ENCODE measurements at regions not wholly inside any gene's neighbourhood (a gene's known extent, or its start where the extent isn't known, plus 50 kb on each side); places are given as distances from the start of the nearest gene placed in this dataset.

DNA sequence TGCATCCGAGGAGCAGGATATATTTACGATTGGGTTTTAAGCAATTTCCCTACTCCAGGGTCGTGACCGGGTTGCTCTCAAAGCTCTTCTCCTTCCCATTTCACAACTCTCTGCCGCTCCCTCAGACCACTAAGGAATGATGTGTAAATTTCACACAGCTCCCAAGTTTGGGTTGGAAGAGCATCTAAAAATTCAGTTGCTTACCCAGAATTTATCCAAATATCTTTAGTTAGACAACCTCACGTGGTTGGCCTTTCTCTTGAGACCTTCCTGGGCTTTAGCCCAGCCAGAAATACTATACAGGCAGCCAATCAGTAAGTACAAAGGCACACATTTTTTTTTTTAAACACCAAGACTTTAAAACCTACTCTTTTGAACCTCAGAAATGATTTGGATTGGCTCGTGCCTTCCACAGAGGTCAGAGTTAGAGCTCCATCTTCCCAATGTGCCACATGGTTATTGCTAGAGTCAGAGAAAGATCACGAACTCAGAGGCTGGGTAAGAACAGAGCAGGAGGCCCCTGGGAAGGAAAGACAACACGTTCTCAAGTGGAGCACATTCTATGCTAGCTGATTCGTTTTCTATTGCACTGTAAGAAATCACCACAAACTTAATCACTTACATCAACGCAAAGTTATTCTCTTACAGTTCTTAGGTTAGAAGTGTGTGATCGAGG, 335.4 kb upstream of the MGMT start:
- no peak overlapping the region for H3K9ac ChIP-seq (ENCODE audit: insufficient read depth in 1 of 2, low read depth in 2 of 2, low read length in 2 of 2)
- no peaks in the 10 kb centered on the region for H3K9me1 ChIP-seq (ENCODE audit: control insufficient read depth, insufficient read depth, low read length)
- peaks cover 0 to 20% of the 10 kb centered on the region in 2 experiments; a peak in 3 of 5 replicates for H3K27me3 ChIP-seq (ENCODE audit: control insufficient read depth in 2 of 2, insufficient read depth in 2 of 2, low read length in 2 of 2)
- H3K4me2 ChIP-seq (ENCODE audit: insufficient read depth, low read length), result no peak overlapping the region
- FAIRE-seq (no peak), DNase-seq (ENCODE audit: extremely low read depth in 1 of 4, low spot score in 3 of 4) (no peak), ATAC-seq (no peak)
- intact Hi-C loops (cut with micrococcal nuclease) (no loop called here), in situ Hi-C loops (cut with MboI) (no loop called here)
- no peak overlapping the region for H3K4me3 ChIP-seq
- H3K79me2 ChIP-seq (ENCODE audit: control insufficient read depth, insufficient read depth, low read length), result no peaks in the 10 kb centered on the region
- no peaks in the 10 kb centered on the region for H4K20me1 ChIP-seq (replicated peaks; ENCODE audit: control insufficient read depth, insufficient read depth, low read length)
- no TSS peak for BruUV-seq (replicated peaks)
- WGBS (ENCODE audit: insufficient coverage, low coverage, missing lambda C conversion rate), result 1% methylated on average over 10 of the region's 12 CpGs
- TF ChIP-seq MAFG (tag; conservative IDR thresholded peaks at IDR 0.05), result no peak
- no peak for TF ChIP-seq ZC3H8 (IDR thresholded peaks at IDR 0.05)
- TF ChIP-seq HNRNPH1 (optimal IDR thresholded peaks at IDR 0.05; ENCODE audit: low read depth, low read length), result no peak
- TF ChIP-seq CC2D1A (IDR thresholded peaks at IDR 0.05), result no peak
- no peak for TF ChIP-seq KLF1 (tag; IDR thresholded peaks at IDR 0.05)
- TF ChIP-seq KDM1A (IDR thresholded peaks at IDR 0.05), result no peak
- TF ChIP-seq OTX1 (CRISPR knock-in tag; IDR thresholded peaks at IDR 0.05), result no peak
- TF ChIP-seq POLR2G (IDR thresholded peaks at IDR 0.05; ENCODE audit: low read depth, low read length), result no peak
- no peak for TF ChIP-seq POLR2H (tag; IDR thresholded peaks at IDR 0.05; ENCODE audit: low read depth)
- no peak for TF ChIP-seq NCOA2 (IDR thresholded peaks at IDR 0.05; ENCODE audit: partially characterized antibody in 2 of 2)
- no peak for TF ChIP-seq POLR3G (IDR thresholded peaks at IDR 0.05; ENCODE audit: extremely low read depth, insufficient read length, insufficient replicate concordance)
- TF ChIP-seq ZNF507 (tag; conservative IDR thresholded peaks at IDR 0.05), result no peak
- TF ChIP-seq DPF2 (IDR thresholded peaks at IDR 0.05), result no peak
- TF ChIP-seq ZNF668 (CRISPR knock-in tag; IDR thresholded peaks at IDR 0.05), result no peak
- no peak for TF ChIP-seq SRF (CRISPR knock-in tag; IDR thresholded peaks at IDR 0.05)
- H2AFZ ChIP-seq (ENCODE audit: low read depth, low read length), result no peak overlapping the region
- no peaks in the 10 kb centered on the region for H3K9me3 ChIP-seq (replicated peaks; ENCODE audit: control insufficient read depth, insufficient read depth, low read depth, low read length)
- no peaks in the 10 kb centered on the region; a peak in 1 of 5 replicates for H3K4me1 ChIP-seq (replicated peaks in 1 of 2; ENCODE audit: control insufficient read depth in 2 of 2, insufficient read depth in 2 of 2, low read length in 2 of 2)
- POLR2A ChIA-PET, result interaction anchor here (0.6 to 0.7 kb wide), 2 partner anchors 22 to 107 kb away, joined by 3 read pairs; no protein-coding TSS in a partner anchor
- no peak overlapping the region for H3K27ac ChIP-seq (ENCODE audit: extremely low read depth, low read depth, low read length)
- no peaks in the 10 kb centered on the region for H3K36me3 ChIP-seq (ENCODE audit: control insufficient read depth, insufficient read depth, low read length)
- CTCF ChIA-PET (ENCODE audit: low intra/inter-chr PET ratio), result no interaction called here

Measured in K562 (cell line).